H1 (cell line): ENCODE measurements at regions not wholly inside any gene's neighbourhood (a gene's known extent, or its start where the extent isn't known, plus 50 kb on each side); places are given as distances from the start of the nearest gene placed in this dataset.

Source experiments
- CREB1 ChIP-seq: IDR thresholded peaks from 2 replicates; pipeline ENCODE4 v1.6.1; 2012; ENCODE audit warnings: inconsistent platforms
- EZH2 ChIP-seq: fragments of 200-600 bp; sonication (generic); IDR thresholded peaks from 2 replicates; pipeline ENCODE4 v1.7.1; 2012; ENCODE audit warnings: low read depth, mild to moderate bottlenecking, moderate library complexity, low read length, inconsistent platforms; ENCODE audit not compliant: severe bottlenecking
- JUND ChIP-seq: IDR thresholded peaks from 2 replicates; pipeline ENCODE4 v1.6.1; 2011; ENCODE audit warnings: mild to moderate bottlenecking, improper control_type of control experiment, low read length
- SUZ12 ChIP-seq: fragments of 200-600 bp; sonication (generic); IDR thresholded peaks from 2 replicates; pipeline ENCODE4 v1.6.1; 2012; ENCODE audit warnings: mild to moderate bottlenecking, inconsistent platforms, low read length, moderate library complexity, mixed read lengths
- TF ChIP-seq, protein P1 (sequence below): IDR thresholded peaks from 2 replicates; pipeline ENCODE4 v1.6.1; 2011; ENCODE audit warnings: low read length, improper control_type of control experiment

DNA sequence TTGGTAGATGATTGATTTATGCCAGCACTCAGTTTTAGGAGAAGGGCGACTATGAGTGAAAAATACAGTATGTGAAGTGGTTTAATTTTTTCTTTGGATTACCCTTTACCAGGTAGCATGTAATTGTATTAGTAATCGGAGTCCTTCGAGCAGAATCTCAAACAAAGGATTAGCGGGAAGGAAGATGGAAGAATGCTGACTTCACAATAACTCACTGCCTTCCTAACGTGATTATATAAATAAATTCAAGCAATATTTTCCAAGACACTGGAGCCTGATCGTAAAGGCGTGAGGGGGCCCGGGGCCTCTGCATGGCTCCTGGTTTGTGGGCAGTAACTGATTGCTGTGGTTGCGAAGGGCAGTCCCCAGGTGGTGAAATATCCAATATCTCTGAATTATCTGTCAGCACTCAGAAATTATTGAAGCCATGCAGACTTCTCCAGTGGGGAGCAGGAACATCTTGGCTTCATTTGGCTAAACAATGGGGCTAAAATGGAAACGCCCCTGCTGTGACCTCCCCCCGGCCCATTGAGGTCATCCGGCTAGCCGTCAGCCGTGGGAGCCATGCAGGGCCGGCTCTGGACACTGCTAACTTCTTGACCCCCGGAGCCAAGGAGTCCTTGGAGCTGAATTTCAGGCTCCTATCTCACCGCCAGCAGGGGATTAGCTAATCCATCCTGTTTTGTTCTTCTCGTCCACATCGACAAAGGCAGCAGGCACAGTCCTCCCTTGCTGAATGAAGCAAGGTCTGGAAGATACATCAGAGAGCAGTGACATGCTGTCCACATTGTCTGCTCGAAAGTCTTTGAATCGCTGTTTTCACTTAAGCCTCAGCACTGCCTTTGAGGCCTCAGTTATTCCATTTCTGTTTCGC lies 295.9 kb upstream of the N4BP1 start (continued):
- TF ChIP-seq JUND (no peak), SUZ12 (no peak), CREB1 (no peak), EZH2 (no peak)
- TF ChIP-seq, protein P1, sequence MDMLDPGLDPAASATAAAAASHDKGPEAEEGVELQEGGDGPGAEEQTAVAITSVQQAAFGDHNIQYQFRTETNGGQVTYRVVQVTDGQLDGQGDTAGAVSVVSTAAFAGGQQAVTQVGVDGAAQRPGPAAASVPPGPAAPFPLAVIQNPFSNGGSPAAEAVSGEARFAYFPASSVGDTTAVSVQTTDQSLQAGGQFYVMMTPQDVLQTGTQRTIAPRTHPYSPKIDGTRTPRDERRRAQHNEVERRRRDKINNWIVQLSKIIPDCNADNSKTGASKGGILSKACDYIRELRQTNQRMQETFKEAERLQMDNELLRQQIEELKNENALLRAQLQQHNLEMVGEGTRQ, result no peak
- TF ChIP-seq, all 59 proteins: peak for 0
